ENCODE measurements at regions not wholly inside any gene's neighbourhood (a gene's known extent, or its start where the extent isn't known, plus 50 kb on each side); places are given as distances from the start of the nearest gene placed in this dataset.

GRCh38 chr5:53211799-53212198 lies 102.2 kb upstream of the MOCS2 start:
- DNase-seq (ENCODE audit: low read depth in 3 of 3, low spot score in 2 of 3) = no peak

GRCh38 chr5:53219174-53219573 lies 109.6 kb upstream of the MOCS2 start:
- DNase-seq (ENCODE audit: low read depth in 3 of 3, low spot score in 2 of 3) = no peak

GRCh38 chr5:53219610-53220009 lies 110.1 kb upstream of the MOCS2 start:
- DNase-seq (ENCODE audit: low read depth in 3 of 3, low spot score in 2 of 3) = no peak

- DNase-seq (ENCODE audit: low read depth in 3 of 3, low spot score in 2 of 3) = no peak
Observed at GRCh38 chr5:53233645-53234405, 124.3 kb upstream of the MOCS2 start.

- DNase-seq (ENCODE audit: low read depth in 3 of 3, low spot score in 2 of 3) = no peak
Observed at GRCh38 chr5:53236683-53237082, 127.1 kb upstream of the MOCS2 start.

- no peak for DNase-seq (ENCODE audit: low read depth in 3 of 3, low spot score in 2 of 3)
Observed at GRCh38 chr5:53237876-53238275, 128.3 kb upstream of the MOCS2 start.

GRCh38 chr5:53239301-53239990 lies 129.9 kb upstream of the MOCS2 start:
- DNase-seq (ENCODE audit: low read depth in 3 of 3, low spot score in 2 of 3) = no peak

GRCh38 chr5:53240661-53241060 lies 131.1 kb upstream of the MOCS2 start:
- DNase-seq (ENCODE audit: low read depth in 3 of 3, low spot score in 2 of 3) = no peak

- no peak for DNase-seq (ENCODE audit: low read depth in 3 of 3, low spot score in 2 of 3)
Observed at GRCh38 chr5:53241572-53241971, 132.0 kb upstream of the MOCS2 start.

- DNase-seq (ENCODE audit: low read depth in 3 of 3, low spot score in 2 of 3) = no peak
Observed at GRCh38 chr5:53243403-53243802, 133.8 kb upstream of the MOCS2 start.

GRCh38 chr5:53246042-53246836 lies 136.7 kb upstream of the MOCS2 start:
- DNase-seq (ENCODE audit: low read depth in 3 of 3, low spot score in 2 of 3) = no peak

- DNase-seq (ENCODE audit: low read depth in 3 of 3, low spot score in 2 of 3) = no peak
Observed at GRCh38 chr5:53249529-53250200, 140.1 kb upstream of the MOCS2 start.

- no peak for DNase-seq (ENCODE audit: low read depth in 3 of 3, low spot score in 2 of 3)
Observed at GRCh38 chr5:53250201-53250550, 140.6 kb upstream of the MOCS2 start.

GRCh38 chr5:53253421-53253871 lies 143.9 kb upstream of the MOCS2 start:
- DNase-seq (ENCODE audit: low read depth in 3 of 3, low spot score in 2 of 3) = no peak

GRCh38 chr5:53256746-53257145 lies 147.2 kb upstream of the MOCS2 start:
- DNase-seq (ENCODE audit: low read depth in 3 of 3, low spot score in 2 of 3) = no peak

- no peak for DNase-seq (ENCODE audit: low read depth in 3 of 3, low spot score in 2 of 3)
Observed at GRCh38 chr5:53257806-53258373, 148.3 kb upstream of the MOCS2 start.

- no peak for DNase-seq (ENCODE audit: low read depth in 3 of 3, low spot score in 2 of 3)
Observed at GRCh38 chr5:53259176-53259575, 149.6 kb upstream of the MOCS2 start.

GRCh38 chr5:53260446-53260845 lies 150.9 kb upstream of the MOCS2 start:
- DNase-seq (ENCODE audit: low read depth in 3 of 3, low spot score in 2 of 3) = no peak

GRCh38 chr5:53261245-53261644 lies 151.7 kb upstream of the MOCS2 start:
- DNase-seq (ENCODE audit: low read depth in 3 of 3, low spot score in 2 of 3) = no peak

- DNase-seq (ENCODE audit: low read depth in 3 of 3, low spot score in 2 of 3) = no peak
Observed at GRCh38 chr5:53262348-53262970, 152.9 kb upstream of the MOCS2 start.

Data from right renal cortex interstitium (tissue), 3 donors.